Peyer's patch (tissue), 4 donors: ENCODE measurements at regions not wholly inside any gene's neighbourhood (a gene's known extent, or its start where the extent isn't known, plus 50 kb on each side); places are given as distances from the start of the nearest gene placed in this dataset.
"Not testable (repeated sequence)": the region's sequence is repeated elsewhere in the genome, so short reads cannot be mapped to it uniquely, and the experiment has no call there.

Experiments
- POLR2A ChIP-seq, 2 donors: fragments of 450-650 bp; IDR thresholded peaks; one replicate each; pipeline ENCODE4 v1.5.1; 2017; ENCODE audit warnings: antibody characterized with exemption in 2 of 2, mild to moderate bottlenecking in 2 of 2, moderate library complexity in 2 of 2
- TF ChIP-seq, protein P1 (sequence below), 6 experiments: fragments of 450-650 bp in 4 of 6; fragments of 200-600 bp in 2 of 6; sonication (generic) in 1 of 6; IDR thresholded peaks; one replicate each; pipeline ENCODE4 v1.5.1; 2017 to 2019; ENCODE audit warnings: antibody characterized with exemption in 6 of 6, mild to moderate bottlenecking in 3 of 6, moderate library complexity in 1 of 6

DNA sequence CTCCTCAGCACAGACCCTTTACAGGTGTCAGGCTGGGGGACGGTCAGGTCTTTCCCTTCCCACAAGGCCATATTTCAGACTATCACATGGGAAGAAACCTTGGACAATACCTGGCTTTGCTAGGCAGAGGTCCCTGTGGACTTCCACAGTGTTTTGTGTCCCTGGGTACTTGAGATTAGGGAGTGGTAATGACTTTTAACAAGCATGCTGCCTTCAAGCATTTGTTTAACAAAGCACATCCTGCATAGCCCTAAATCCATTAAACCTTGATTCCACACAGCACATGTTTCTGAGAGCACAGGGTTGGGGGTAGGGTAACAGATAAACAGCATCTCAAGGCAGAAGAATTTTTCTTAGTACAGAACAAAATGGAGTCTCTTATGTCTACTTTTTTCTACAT lies 451.2 kb downstream of the PLOD2 start:
- TF ChIP-seq, protein P1, sequence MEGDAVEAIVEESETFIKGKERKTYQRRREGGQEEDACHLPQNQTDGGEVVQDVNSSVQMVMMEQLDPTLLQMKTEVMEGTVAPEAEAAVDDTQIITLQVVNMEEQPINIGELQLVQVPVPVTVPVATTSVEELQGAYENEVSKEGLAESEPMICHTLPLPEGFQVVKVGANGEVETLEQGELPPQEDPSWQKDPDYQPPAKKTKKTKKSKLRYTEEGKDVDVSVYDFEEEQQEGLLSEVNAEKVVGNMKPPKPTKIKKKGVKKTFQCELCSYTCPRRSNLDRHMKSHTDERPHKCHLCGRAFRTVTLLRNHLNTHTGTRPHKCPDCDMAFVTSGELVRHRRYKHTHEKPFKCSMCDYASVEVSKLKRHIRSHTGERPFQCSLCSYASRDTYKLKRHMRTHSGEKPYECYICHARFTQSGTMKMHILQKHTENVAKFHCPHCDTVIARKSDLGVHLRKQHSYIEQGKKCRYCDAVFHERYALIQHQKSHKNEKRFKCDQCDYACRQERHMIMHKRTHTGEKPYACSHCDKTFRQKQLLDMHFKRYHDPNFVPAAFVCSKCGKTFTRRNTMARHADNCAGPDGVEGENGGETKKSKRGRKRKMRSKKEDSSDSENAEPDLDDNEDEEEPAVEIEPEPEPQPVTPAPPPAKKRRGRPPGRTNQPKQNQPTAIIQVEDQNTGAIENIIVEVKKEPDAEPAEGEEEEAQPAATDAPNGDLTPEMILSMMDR (IDR thresholded peaks at IDR 0.05) = not testable (repeated sequence)
- not testable (repeated sequence) for TF ChIP-seq POLR2A (IDR thresholded peaks at IDR 0.05)
